ENCODE measurements at regions not wholly inside any gene's neighbourhood (a gene's known extent, or its start where the extent isn't known, plus 50 kb on each side); places are given as distances from the start of the nearest gene placed in this dataset.
A peak's percentile ranks its signal among the peaks of the same experiment; 100 is the strongest.

GRCh38 chr5:125012727-125013451 lies 266.4 kb upstream of the ZNF608 start:
- DNase-seq, result peak; percentile 82

DNA sequence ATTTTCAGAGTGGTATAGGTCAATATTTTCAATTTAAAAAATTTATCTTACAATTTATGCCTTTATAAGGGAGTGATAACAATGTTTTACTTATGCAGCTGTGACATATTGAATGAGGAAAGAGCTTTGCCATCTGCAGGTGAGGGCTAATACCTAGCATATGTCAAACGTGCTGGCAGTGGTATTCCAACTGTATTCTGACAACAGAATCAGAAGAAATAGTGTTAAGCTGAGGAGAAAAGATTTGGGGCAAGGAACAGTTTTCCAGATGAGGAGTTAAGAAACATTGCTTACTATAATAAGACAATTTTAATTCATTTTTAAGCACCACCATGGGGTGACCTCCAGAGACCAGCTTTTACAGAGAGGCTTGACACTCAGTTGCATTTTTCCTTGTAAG lies 267.8 kb upstream of the ZNF608 start:
- DNase-seq, result peak; percentile 18

- DNase-seq, result peak; percentile 42
These were observed 271.4 kb upstream of the ZNF608 start for GRCh38 chr5:125017796-125018195.

GRCh38 chr5:125023673-125024072 lies 277.2 kb upstream of the ZNF608 start:
- no peak for DNase-seq

GRCh38 chr5:125026867-125027731 lies 280.7 kb upstream of the ZNF608 start:
- peak; percentile 39 for DNase-seq

DNA sequence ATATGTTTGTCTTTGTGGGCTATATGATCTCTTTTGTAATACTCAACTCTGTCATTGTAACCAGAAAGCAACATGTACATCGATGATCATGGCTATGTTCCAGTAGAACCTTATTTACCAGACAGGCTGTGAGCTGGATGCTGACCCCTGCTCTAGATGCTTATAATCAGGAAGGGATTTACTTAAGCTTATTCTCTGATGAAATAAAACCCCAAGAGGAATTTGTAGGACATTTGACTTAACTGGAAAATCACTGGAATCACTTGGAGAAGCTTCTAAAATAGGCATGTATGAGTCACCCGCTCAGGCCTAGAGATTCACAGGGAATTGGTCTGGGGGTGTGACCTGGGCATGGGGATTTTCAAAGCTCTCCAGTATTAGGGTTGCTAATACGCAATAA lies 285.8 kb upstream of the ZNF608 start:
- no peak for DNase-seq

GRCh38 chr5:125033602-125034001 lies 287.2 kb upstream of the ZNF608 start:
- no peak for DNase-seq

DNA sequence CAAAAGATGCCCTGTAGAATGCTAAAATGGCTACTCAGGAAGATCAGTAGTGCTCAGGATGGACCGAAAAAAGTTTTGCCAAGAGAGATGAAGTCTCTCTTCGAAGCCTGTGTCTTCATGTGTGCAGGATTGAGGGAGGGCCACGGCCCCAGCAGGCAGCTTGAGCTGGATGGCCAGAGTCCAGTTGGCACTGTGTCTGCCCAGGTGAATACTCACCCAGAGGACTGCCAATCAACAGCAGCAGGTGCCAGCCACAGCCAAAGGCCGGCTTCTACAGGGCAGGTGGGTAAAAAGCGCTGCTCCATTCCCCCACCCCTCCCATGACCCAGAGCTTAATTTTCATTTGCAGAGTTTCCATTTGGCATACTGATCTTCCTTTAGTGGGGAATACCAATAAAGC lies 287.9 kb upstream of the ZNF608 start:
- DNase-seq, result no peak

GRCh38 chr5:125036494-125036893 lies 290.1 kb upstream of the ZNF608 start:
- no peak for DNase-seq

DNA sequence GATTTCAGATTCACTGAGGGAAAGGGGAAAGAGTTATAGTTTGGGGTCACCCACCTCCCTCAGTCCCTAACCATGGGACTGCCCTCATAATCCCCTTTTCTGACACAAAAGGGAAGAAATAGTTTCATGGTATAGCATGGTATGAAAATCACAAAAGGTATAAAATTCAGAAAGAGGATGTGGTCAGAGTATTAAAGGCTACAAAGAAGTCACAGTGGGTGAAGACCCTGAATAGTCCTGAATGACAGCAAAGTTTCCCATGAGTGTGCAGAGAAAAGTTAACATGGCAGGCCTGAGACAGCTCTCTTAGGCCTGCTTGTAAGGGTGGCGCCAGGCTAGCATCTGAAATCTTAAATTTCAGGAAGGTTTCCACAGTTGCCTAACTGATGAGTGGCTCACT lies 290.6 kb upstream of the ZNF608 start:
- DNase-seq, result no peak

DNA sequence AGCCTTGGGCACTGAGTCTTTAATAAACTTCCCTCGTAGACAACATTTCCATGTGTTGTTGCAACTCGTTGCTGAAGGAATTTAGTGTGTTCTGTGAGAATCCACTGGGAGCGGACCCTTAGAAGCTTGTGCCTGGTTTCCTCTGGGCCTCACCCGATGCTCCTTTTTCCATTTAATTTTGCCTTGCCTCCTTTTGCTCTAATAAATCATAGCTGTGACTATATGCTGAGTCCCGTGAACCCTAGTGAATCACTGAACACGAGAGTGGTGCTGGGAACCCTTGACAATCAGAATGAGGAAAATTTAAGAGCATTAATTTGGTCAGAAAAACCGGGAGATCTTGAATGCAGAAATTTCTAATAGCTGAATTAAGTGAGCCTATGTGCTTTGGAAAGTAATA lies 291.1 kb upstream of the ZNF608 start:
- no peak for DNase-seq

DNA sequence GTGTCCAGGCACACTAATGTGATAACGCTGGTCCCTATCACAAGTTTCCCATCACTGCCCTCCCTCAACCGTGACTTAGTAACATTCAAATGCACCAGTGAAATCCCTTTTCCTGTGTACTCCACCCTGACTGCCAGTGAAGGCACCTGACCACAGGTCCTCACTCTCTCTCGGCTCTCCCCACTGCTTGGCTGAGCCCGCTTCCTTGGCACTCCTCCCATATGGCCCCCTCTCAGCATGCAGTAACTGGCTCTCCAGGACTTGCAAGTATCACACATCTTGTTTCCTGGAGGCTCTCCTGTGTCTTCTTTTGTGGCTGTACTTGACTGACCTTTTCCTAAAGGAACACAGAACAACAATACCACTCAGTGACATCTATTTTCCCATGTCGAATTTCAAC lies 292.0 kb upstream of the ZNF608 start:
- no peak for DNase-seq

DNA sequence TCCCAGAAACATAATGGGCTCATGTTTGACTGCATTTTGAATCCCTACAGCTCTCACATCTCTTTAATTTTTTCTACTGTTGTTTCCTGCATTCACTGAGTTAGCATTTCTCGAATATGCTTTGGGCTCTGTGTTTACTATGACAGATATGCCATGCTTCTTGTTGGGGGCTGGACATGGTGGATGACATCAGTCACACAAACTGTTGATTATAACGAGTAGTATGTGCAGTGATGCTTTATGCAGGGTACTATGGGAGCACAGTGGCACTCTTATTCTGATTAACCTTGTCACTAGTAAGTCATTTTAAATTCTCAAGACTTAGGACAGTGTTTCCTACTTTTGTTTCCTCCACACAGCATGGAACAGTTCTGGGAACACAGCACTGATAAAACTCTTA lies 295.4 kb upstream of the ZNF608 start:
- no peak for DNase-seq

DNA sequence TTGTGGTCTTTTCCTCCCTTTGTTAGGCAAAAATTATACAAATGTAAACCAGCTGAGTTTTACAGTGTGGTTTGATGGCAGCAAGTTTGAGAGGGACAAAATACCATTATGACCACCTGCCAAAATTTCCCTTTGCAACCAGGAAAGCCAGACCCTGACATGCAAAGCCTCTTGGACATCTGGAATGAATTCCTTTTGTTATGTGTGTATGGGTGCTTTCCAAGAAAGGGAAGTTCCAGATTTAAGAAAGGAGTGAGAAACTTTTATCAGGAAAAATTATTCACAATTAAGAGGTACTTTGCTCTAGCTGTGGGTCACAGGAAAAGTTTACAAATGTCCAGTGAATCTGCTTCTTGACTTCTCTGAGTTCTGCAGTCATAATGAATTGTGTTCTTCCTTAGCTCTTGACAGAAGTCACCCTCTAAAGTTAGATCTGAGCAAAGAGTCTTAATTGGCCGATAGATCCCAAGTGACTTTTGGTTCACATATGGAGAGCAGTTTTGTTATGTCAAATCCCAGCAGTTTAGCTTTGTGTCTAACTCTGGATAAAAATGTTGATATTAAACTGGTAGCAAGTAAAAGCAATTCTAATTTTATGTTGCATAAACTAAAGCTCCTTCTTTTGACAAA lies 295.9 kb upstream of the ZNF608 start:
- DNase-seq, result no peak

- peak; percentile 53 for DNase-seq
These were observed 297.4 kb upstream of the ZNF608 start for GRCh38 chr5:125043781-125044391.

DNA sequence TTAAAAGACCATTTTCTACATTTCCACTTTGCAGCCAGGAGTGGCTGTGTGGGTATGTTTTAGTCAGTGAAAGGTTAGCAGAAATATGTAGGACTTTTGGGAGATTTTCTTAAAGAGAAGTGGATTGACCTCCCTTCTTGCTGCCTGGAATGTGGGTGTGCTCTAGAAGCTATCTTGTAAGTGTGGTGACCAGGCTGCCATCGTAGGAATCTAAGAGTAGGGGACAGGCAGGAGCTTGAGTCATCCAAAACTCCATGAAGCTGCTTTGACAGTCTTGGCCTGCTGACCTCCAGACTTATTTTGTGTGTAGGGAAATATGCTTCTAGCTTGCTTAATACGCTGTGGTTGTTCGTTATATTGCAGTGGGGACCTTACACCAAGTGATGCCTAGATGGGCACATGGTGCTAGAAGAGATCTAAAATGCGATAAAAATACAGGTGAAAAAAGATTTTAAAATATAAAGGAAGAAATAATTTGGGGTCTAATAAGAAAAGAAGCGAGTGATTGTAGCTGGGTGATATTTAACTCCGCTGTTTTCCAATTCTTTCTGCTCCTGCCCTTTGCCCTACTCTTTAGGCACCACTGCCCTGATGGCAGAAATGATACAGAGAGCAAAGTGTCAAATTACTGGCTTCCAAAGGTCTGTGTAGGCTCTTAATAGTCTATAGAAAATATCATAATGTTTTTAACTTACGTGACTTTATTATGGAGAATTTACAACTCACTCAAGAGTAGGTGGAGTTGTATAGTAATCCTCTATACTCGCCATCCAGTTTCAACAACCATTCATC lies 298.2 kb upstream of the ZNF608 start:
- no peak for DNase-seq

GRCh38 chr5:125045646-125046045 lies 299.2 kb upstream of the ZNF608 start:
- peak; percentile 85 for DNase-seq

GRCh38 chr5:125046838-125047237 lies 300.4 kb upstream of the ZNF608 start:
- peak; percentile 32 for DNase-seq

DNA sequence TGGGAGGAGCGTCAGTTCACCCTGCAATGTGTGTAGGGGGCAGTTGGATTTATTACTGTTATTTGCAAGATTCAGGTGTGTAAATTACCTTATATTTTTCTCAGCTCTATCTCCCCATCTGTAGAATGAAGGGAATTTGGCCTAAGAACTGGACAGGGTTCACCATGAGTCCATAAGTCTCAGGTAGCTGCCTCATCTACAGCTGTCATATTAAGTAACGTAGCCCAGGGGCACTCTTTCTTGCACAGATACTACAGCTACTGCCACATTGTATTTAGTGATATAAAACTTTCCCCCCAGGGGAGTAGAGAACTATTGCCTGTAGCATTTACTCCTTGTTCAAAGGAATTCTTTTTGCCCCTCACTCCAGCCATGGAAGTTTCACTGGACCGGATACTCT lies 301.4 kb upstream of the ZNF608 start:
- DNase-seq, result no peak

DNA sequence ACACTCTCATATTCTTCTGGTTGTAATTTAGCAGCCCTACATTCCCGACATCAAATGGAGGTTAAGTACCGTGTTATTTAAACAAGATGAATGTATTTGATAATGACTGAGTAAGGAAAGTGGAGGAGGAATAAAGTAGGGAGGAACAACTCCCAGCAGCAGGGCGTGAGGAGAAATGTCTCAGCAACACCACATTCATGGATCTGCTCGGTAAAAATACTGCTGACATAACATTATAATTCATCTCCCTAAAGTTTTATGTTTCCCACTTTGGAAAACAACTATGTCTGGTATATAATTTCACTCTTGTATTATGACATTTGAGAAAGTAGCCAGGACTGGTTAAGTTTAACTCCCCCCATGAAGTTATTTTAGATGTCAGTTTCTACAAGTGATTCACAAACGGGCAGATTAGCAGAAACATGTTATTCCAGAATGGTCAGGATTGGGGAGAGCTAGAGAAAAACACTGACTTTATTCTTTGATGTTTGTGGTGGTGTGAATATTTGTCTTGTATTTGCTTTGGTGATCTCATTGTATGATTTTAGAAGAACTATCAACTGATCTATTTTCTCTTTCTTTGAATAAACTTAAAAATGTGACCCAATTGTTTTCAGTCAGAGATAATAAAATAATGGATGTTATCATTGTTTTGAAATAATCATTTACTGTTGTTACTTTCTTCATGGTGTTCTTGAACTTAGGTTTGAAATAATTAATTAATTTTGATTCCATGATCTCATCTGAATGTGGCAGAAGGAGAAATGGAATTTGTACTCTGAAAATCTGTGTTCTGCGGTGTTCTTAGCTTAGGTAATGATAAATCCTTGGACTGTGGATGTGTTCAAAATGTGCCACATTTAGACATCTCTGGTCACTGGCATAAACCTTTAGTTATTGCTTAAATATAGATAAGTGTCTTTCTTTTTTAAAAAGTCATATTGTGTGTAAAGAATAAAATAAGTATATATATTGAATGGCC lies 303.6 kb upstream of the ZNF608 start:
- DNase-seq, result peak; percentile 60

GRCh38 chr5:125050926-125051325 lies 304.5 kb upstream of the ZNF608 start:
- DNase-seq, result peak; percentile 13

All from DMS53 (cell line).